ENCODE measurements at regions not wholly inside any gene's neighbourhood (a gene's known extent, or its start where the extent isn't known, plus 50 kb on each side); places are given as distances from the start of the nearest gene placed in this dataset.

GRCh38 chr9:25284365-25284764 is 393.9 kb downstream of the TUSC1 start:
- TF ChIP-seq POLR2AphosphoS5 (IDR thresholded peaks at IDR 0.05; ENCODE audit: low read depth, low read length) (no peak), GZF1 (CRISPR knock-in tag; IDR thresholded peaks at IDR 0.05) (no peak), CREB3 (CRISPR knock-in tag; IDR thresholded peaks at IDR 0.05) (no peak), CENPBD1 (CRISPR knock-in tag; IDR thresholded peaks at IDR 0.05; ENCODE audit: borderline replicate concordance, low read depth) (no peak), ZNF513 (CRISPR knock-in tag; conservative IDR thresholded peaks at IDR 0.05) (no peak), MTA3 (CRISPR knock-in tag; IDR thresholded peaks at IDR 0.05) (no peak), REPIN1 (CRISPR knock-in tag; IDR thresholded peaks at IDR 0.05; ENCODE audit: borderline replicate concordance, low read depth) (no peak), MAZ (IDR thresholded peaks at IDR 0.05; ENCODE audit: borderline replicate concordance, low read depth, low read length) (no peak), MAZ (CRISPR knock-in tag; IDR thresholded peaks at IDR 0.05; ENCODE audit: low read depth) (no peak), ZBTB1 (CRISPR knock-in tag; IDR thresholded peaks at IDR 0.05; ENCODE audit: borderline replicate concordance) (no peak), HIC2 (CRISPR knock-in tag; IDR thresholded peaks at IDR 0.05; ENCODE audit: low read depth) (no peak), EP300 (IDR thresholded peaks at IDR 0.05; ENCODE audit: low read depth in 2 of 2, low read length in 2 of 2) (no peak), EP300 (CRISPR knock-in tag; IDR thresholded peaks at IDR 0.05; ENCODE audit: borderline replicate concordance) (no peak), POLR2A (IDR thresholded peaks at IDR 0.05; ENCODE audit: insufficient read depth in 1 of 2, low read depth in 2 of 2, low read length in 2 of 2) (no peak), THAP7 (CRISPR knock-in tag; IDR thresholded peaks at IDR 0.05) (no peak)

All from HepG2 (cell line).